DND-41 (cell line): ENCODE measurements at regions not wholly inside any gene's neighbourhood (a gene's known extent, or its start where the extent isn't known, plus 50 kb on each side); places are given as distances from the start of the nearest gene placed in this dataset.

Experiments used
- EZH2 ChIP-seq: IDR thresholded peaks from 3 replicates; pipeline ENCODE4 v1.6.1; 2012; ENCODE audit warnings: borderline replicate concordance, low read depth, mild to moderate bottlenecking, moderate library complexity, low read length, inconsistent platforms; ENCODE audit not compliant: severe bottlenecking
- TF ChIP-seq, protein P1 (sequence below): IDR thresholded peaks from 2 replicates; pipeline ENCODE4 v1.5.1; 2012; ENCODE audit warnings: borderline replicate concordance, low read length, moderate library complexity, mild to moderate bottlenecking; ENCODE audit not compliant: poor library complexity, severe bottlenecking; ENCODE audit errors: extremely low read depth

DNA sequence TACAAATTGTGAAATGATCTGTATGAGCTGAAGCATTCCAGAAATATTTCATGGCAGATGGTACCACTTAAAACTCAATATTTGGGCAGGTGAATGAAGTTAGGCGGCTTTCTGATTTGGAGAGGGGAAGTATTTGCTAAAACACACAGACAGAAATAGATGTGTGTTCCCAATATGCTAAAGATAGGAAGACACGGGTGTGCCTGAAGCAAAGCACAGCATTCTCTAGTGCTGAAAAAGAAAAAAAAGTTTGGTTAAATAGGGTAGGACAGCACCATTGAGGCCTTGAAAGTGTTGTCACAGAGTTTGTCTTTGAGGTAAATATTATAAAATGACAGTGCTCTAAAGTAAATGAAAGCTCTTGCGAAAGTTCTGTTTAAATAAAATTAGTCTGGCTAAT lies 252.2 kb upstream of the HSF2 start:
- TF ChIP-seq EZH2: no peak
- TF ChIP-seq, protein P1, sequence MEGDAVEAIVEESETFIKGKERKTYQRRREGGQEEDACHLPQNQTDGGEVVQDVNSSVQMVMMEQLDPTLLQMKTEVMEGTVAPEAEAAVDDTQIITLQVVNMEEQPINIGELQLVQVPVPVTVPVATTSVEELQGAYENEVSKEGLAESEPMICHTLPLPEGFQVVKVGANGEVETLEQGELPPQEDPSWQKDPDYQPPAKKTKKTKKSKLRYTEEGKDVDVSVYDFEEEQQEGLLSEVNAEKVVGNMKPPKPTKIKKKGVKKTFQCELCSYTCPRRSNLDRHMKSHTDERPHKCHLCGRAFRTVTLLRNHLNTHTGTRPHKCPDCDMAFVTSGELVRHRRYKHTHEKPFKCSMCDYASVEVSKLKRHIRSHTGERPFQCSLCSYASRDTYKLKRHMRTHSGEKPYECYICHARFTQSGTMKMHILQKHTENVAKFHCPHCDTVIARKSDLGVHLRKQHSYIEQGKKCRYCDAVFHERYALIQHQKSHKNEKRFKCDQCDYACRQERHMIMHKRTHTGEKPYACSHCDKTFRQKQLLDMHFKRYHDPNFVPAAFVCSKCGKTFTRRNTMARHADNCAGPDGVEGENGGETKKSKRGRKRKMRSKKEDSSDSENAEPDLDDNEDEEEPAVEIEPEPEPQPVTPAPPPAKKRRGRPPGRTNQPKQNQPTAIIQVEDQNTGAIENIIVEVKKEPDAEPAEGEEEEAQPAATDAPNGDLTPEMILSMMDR: no peak
